BJ (cell line): ENCODE measurements at regions not wholly inside any gene's neighbourhood (a gene's known extent, or its start where the extent isn't known, plus 50 kb on each side); places are given as distances from the start of the nearest gene placed in this dataset.

ENCODE experiments used
- CTCF ChIA-PET: fragments of 350-600 bp; formaldehyde crosslinking; extraction: SDS; loops from one replicate; lab custom pipeline; 2021; ENCODE audit warnings: antibody characterized with exemption, inconsistent platforms; lab: Yijun Ruan, JAX
- POLR2A ChIA-PET: fragments of 300-600 bp; sonication (Branson Sonifier 250); formaldehyde crosslinking; extraction: SDS; loops from one replicate; lab custom pipeline; 2021; ENCODE audit warnings: antibody characterized with exemption; lab: Charles Lee
- DNase-seq: peaks from one replicate; pipeline ENCODE4 v3.0.0-alpha.2; 2011; ENCODE audit warnings: low read depth
- H3K27me3 ChIP-seq: 2 replicates; pipeline ENCODE4 v1.6.0; 2011; ENCODE audit warnings: low read length; ENCODE audit not compliant: control insufficient read depth, insufficient read depth
- H3K36me3 ChIP-seq: 2 replicates; pipeline ENCODE4 v1.5.1; 2011; ENCODE audit warnings: low read length; ENCODE audit not compliant: control insufficient read depth, insufficient read depth
- H3K4me3 ChIP-seq: 2 replicates; pipeline ENCODE4 v1.5.1; 2011; ENCODE audit warnings: low read depth, mild to moderate bottlenecking, control low read depth, low read length
- CTCF ChIP-seq: IDR thresholded peaks from 2 replicates; pipeline ENCODE4 v1.5.1; 2011; ENCODE audit warnings: low read depth, mild to moderate bottlenecking, control low read depth, inconsistent platforms, low read length, moderate library complexity; ENCODE audit not compliant: insufficient read depth

- peak; percentile 53 for TF ChIP-seq CTCF
- ChIA-PET POLR2A (interaction anchor here (0.6 kb wide), 1 partner anchor 65 kb away, joined by 3 read pairs; no protein-coding TSS in a partner anchor), CTCF (interaction anchor here (0.6 to 5.1 kb wide), 17 partner anchors 11 to 507 kb away, joined by 3 to 69 read pairs (median 4); partner anchors contain the start of genes IKZF2 and SPAG16)
- Histone ChIP-seq H3K36me3 (no peaks in the 10 kb centered on the region), H3K4me3 (no peak overlapping the region), H3K27me3 (no peaks in the 10 kb centered on the region)
- no peak for DNase-seq
Observed at GRCh38 chr2:212777020-212777491, 238.5 kb upstream of the ERBB4 start.

GRCh38 chr2:212773808-212774339 lies 235.3 kb upstream of the ERBB4 start:
- DNase-seq = no peak
- H3K36me3 ChIP-seq = no peaks in the 10 kb centered on the region
- no peak overlapping the region for H3K4me3 ChIP-seq
- POLR2A ChIA-PET = no interaction called here
- CTCF ChIA-PET = interaction anchor here (0.6 to 1.7 kb wide), 2 partner anchors 119 to 380 kb away, joined by 3 to 6 read pairs; no protein-coding TSS in a partner anchor
- TF ChIP-seq CTCF = no peak
- H3K27me3 ChIP-seq = no peaks in the 10 kb centered on the region

GRCh38 chr2:212770240-212770639 lies 231.6 kb upstream of the ERBB4 start:
- H3K4me3 ChIP-seq = no peak overlapping the region
- no peak for DNase-seq

GRCh38 chr2:212766921-212767320 lies 228.3 kb upstream of the ERBB4 start:
- ChIA-PET POLR2A (no interaction called here), CTCF (no interaction called here)
- Histone ChIP-seq H3K36me3 (no peaks in the 10 kb centered on the region), H3K4me3 (no peak overlapping the region), H3K27me3 (no peaks in the 10 kb centered on the region)
- TF ChIP-seq CTCF = no peak
- no peak for DNase-seq

More at GRCh38 chr2:212770240-212770639, 231.6 kb upstream of the ERBB4 start:
- TF ChIP-seq CTCF = no peak
- Histone ChIP-seq H3K27me3 (no peaks in the 10 kb centered on the region), H3K36me3 (no peaks in the 10 kb centered on the region)
- POLR2A ChIA-PET = no interaction called here
- CTCF ChIA-PET = interaction anchor here (1.0 to 1.2 kb wide), 2 partner anchors 83 to 383 kb away, joined by 3 read pairs; no protein-coding TSS in a partner anchor

GRCh38 chr2:212752730-212753351 lies 214.2 kb upstream of the ERBB4 start:
- POLR2A ChIA-PET = no interaction called here
- no peak for TF ChIP-seq CTCF
- CTCF ChIA-PET = no interaction called here

More at GRCh38 chr2:212752730-212753351, 214.2 kb upstream of the ERBB4 start:
- no peak for DNase-seq
- Histone ChIP-seq H3K27me3 (no peaks in the 10 kb centered on the region), H3K36me3 (no peaks in the 10 kb centered on the region), H3K4me3 (no peak overlapping the region)
